ENCODE measurements at regions not wholly inside any gene's neighbourhood (a gene's known extent, or its start where the extent isn't known, plus 50 kb on each side); places are given as distances from the start of the nearest gene placed in this dataset.

- ATAC-seq = no peak
- WGBS (ENCODE audit: insufficient coverage, low coverage, low lambda C conversion rate, missing lambda C conversion rate) = 75% methylated on average over 3 of the region's 3 CpGs
- Histone ChIP-seq H3K27me3 (no peaks in the 10 kb centered on the region), H3K4me3 (no peak overlapping the region), H3K9me3 (no peaks in the 10 kb centered on the region), H3K36me3 (no peaks in the 10 kb centered on the region), H3K4me1 (no peaks in the 10 kb centered on the region), H3K27ac (no peak overlapping the region)
- no peak for DNase-seq
- intact Hi-C loops (cut with DNase I) = no loop called here
- TF ChIP-seq POLR2A (IDR thresholded peaks at IDR 0.05) = no peak
- no peak for TF ChIP-seq CTCF (IDR thresholded peaks at IDR 0.05)
Measured at GRCh38 chr10:78137147-78137546, 103.5 kb downstream of the RPS24 start.

- no peak for TF ChIP-seq POLR2A (IDR thresholded peaks at IDR 0.05)
- TF ChIP-seq CTCF (IDR thresholded peaks at IDR 0.05) = no peak
- no peaks in the 10 kb centered on the region for H3K36me3 ChIP-seq
- DNase-seq (no peak), ATAC-seq (peak in 1 of 4 donors; percentile 22)
- H3K27ac ChIP-seq = no peak overlapping the region
- intact Hi-C loops (cut with DNase I) = no loop called here
- H3K4me1 ChIP-seq = no peaks in the 10 kb centered on the region
- H3K9me3 ChIP-seq = no peaks in the 10 kb centered on the region
- H3K27me3 ChIP-seq = no peaks in the 10 kb centered on the region
- H3K4me3 ChIP-seq = no peak overlapping the region
- 75% methylated on average over 8 of the region's 9 CpGs for WGBS (ENCODE audit: insufficient coverage, low coverage, low lambda C conversion rate, missing lambda C conversion rate)
Measured at GRCh38 chr10:78139341-78139740, 105.7 kb downstream of the RPS24 start.

GRCh38 chr10:78140066-78140630 is 106.5 kb downstream of the RPS24 start:
- DNase-seq (no peak), ATAC-seq (no peak)
- 34% methylated on average over 4 of the region's 6 CpGs for WGBS (ENCODE audit: insufficient coverage, low coverage, low lambda C conversion rate, missing lambda C conversion rate)
- Histone ChIP-seq H3K27me3 (no peaks in the 10 kb centered on the region), H3K36me3 (no peaks in the 10 kb centered on the region), H3K27ac (no peak overlapping the region), H3K9me3 (no peaks in the 10 kb centered on the region), H3K4me3 (no peak overlapping the region), H3K4me1 (no peaks in the 10 kb centered on the region)
- TF ChIP-seq POLR2A (IDR thresholded peaks at IDR 0.05) (no peak), CTCF (IDR thresholded peaks at IDR 0.05) (no peak)
- intact Hi-C loops (cut with DNase I) = no loop called here

- DNase-seq (no peak), ATAC-seq (no peak)
- H3K4me3 ChIP-seq = no peak overlapping the region
- H3K27ac ChIP-seq = no peak overlapping the region
- H3K9me3 ChIP-seq = no peaks in the 10 kb centered on the region
- no peak for TF ChIP-seq POLR2A (IDR thresholded peaks at IDR 0.05)
- TF ChIP-seq CTCF (IDR thresholded peaks at IDR 0.05) = no peak
- no peaks in the 10 kb centered on the region for H3K36me3 ChIP-seq
- H3K27me3 ChIP-seq = no peaks in the 10 kb centered on the region
- intact Hi-C loops (cut with DNase I) = no loop called here
- H3K4me1 ChIP-seq = no peaks in the 10 kb centered on the region
- 79% methylated on average over 3 of the region's 3 CpGs for WGBS (ENCODE audit: insufficient coverage, low coverage, low lambda C conversion rate, missing lambda C conversion rate)
Measured at GRCh38 chr10:78143576-78143975, 109.9 kb downstream of the RPS24 start.

- no peaks in the 10 kb centered on the region for H3K4me1 ChIP-seq
- DNase-seq = no peak
- H3K27me3 ChIP-seq = no peaks in the 10 kb centered on the region
- no peaks in the 10 kb centered on the region for H3K9me3 ChIP-seq
- WGBS (ENCODE audit: insufficient coverage, low coverage, low lambda C conversion rate, missing lambda C conversion rate) = 45% methylated on average over 2 of the region's 2 CpGs
- ATAC-seq = no peak
- intact Hi-C loops (cut with DNase I) = no loop called here
- no peak overlapping the region for H3K27ac ChIP-seq
- no peak overlapping the region for H3K4me3 ChIP-seq
- no peaks in the 10 kb centered on the region for H3K36me3 ChIP-seq
- no peak for TF ChIP-seq CTCF (IDR thresholded peaks at IDR 0.05)
- no peak for TF ChIP-seq POLR2A (IDR thresholded peaks at IDR 0.05)
Measured at GRCh38 chr10:78146200-78146599, 112.5 kb downstream of the RPS24 start.

Data from right lobe of liver (tissue), 6 donors.